ENCODE measurements at regions not wholly inside any gene's neighbourhood (a gene's known extent, or its start where the extent isn't known, plus 50 kb on each side); places are given as distances from the start of the nearest gene placed in this dataset.
"Not testable (repeated sequence)": the region's sequence is repeated elsewhere in the genome, so short reads cannot be mapped to it uniquely, and the experiment has no call there.

DNA sequence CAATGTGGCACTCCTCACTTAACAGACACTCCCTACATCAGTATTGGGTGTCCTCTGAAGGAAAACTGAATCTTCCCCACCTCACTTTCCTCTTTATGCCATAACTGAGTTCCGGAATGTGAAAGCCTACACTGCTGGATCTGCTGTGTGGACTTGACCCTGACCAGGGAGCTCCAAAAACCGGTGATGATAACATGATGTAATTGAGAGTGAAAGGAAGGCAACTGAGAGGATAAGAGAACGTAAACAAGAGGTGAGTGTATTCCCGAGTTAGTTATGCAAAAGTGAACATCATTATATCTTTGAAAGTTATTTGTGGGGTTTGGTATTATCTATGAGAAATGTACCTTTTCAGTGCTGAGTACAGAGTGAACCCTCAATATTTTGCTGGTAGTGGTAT, 1794.8 kb downstream of the MRPL39 start:
- no peak for DNase-seq

GRCh38 chr21:23811805-23812204, 1795.5 kb downstream of the MRPL39 start:
- no peak for DNase-seq

DNA sequence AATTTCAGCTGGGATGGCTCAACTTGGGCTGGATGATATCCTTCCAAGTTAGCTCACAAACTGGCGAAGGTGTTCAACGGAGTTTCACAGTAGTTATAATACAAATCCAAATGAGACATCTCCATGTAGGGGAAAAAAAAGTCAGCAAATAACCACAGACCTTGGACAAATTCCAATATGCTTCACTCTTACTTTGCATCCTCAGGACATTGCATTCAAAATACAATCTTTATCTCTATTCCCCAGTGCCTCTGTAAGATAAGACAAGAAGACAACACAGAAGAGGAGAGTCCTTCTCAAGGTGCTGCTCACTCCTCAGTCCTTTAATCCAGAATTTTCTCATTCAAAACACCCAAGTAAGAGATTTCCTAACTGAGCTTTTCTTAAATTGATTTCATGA, 1797.7 kb downstream of the MRPL39 start:
- no peak for DNase-seq

GRCh38 chr21:23806966-23807548, 1800.2 kb downstream of the MRPL39 start:
- not testable (repeated sequence) for DNase-seq

DNA sequence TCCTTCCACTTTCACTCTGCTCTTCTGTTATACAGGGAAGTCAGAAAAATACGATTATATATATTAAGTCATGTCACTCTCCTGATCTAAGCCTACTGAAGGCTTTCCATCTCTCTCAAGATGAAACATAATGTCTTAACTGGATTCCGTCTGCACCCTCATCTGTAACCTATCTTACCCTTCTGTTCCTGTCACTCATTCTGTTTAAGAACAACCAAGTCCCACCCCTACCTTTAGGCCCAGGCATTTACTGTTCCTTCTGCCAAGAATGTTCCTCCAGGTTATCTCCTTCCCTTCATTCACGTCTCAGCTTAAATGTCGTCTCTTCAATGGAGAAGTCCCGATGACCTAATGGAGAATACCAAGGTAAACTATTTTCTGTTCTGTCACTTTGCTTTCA, 1802.4 kb downstream of the MRPL39 start:
- DNase-seq, result no peak

DNA sequence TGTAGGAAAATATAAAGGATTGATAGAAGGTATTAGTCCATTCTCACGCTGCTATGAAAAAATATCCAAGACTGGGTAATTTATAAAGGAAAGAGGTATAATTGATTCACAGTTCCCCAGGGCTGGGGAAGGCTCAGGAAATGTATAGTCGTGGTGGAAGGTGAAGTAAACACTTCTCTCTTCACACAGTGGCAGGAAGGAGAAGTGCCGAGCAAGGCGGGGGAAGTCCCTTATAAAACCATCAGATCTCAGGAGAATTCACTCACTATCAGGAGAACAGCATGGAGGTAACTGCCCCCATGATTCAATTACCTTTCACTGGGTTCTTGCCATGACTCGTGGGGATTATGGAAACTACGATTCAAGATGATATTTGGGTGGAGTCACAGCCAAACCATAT, 1806.0 kb downstream of the MRPL39 start:
- no peak for DNase-seq

- no peak for DNase-seq
Measured at GRCh38 chr21:23799376-23799775, 1807.9 kb downstream of the MRPL39 start.

DNA sequence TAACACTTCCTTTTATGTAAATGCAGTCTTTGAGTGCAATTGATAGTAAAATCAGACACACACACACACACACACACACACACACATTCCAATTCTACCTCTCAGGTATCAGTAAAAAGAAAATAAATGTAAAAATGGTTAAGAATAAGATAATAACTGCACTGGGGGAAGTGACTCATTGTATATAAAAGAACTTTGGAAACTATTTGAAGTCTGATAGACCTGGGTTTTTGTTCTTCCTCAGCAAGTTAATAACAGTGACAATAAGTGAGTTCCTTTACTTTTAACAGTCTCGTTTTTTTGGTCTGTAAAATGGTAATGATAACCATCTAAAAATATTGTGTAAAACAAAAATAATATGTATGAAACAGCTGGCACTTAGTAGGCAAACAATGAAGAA, 1815.0 kb downstream of the MRPL39 start:
- DNase-seq, result no peak

GRCh38 chr21:23789864-23790263, 1817.4 kb downstream of the MRPL39 start:
- no peak for DNase-seq

DNA sequence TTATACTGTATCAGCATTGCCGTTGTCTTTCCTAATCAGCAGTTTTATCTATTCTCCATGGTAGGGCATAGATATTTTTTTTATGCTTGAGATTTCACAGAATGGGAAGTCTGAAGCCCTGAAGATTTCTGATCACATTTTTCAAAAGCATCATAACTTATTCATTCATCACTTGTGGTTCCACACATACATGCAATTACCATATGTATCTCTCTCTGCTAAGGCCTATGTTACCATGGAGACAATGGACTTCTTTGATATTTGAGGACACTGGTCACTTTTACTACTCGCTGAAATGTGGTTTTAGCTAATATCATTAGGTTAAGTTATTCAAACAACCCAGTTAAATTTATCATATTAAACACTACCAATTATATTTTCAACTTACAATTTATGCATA, 1827.0 kb downstream of the MRPL39 start:
- no peak for DNase-seq

DNA sequence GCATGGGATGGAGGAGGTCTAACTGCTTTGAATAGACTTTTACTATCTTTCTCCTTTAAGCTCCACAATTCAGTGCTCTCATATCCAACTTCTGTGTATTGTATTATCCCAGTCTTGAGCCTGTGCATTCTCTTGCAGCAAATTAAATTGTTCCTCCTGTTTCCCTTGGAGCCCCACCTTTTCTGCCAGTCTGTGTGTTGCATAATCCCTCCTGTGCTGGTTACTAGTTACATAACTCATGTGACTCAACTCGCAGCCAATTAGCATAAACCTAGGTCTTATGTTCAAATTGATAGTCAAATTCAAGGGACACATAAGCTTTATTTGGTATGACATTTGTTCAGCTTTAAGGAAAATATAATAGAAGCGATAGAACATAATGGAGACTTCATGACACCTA, 1863.5 kb downstream of the MRPL39 start:
- no peak for DNase-seq

- DNase-seq, result no peak
Measured at GRCh38 chr21:23740463-23740862, 1866.8 kb downstream of the MRPL39 start.

- DNase-seq, result no peak
Measured at GRCh38 chr21:23732776-23733175, 1874.5 kb downstream of the MRPL39 start.

- no peak for DNase-seq
Measured at GRCh38 chr21:23729331-23729730, 1878.0 kb downstream of the MRPL39 start.

DNA sequence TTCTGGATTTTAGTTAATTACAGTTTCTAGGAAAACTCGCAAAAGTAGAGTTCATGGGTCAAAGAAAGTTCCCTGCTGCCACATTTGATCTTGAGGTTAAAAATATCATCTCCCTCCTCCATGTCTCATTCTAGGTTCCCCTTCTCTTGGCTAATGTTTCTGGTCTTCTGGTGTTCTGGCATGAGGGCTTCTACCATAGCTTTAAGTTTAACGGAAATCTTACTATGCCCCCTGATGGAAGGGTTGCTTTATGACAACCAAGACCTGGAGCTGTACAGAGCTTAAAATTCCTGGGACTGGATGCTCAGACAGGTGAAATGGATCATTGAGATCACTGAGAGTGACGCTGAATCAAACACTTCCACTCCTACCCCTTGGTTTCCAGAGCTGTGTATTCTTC, 1881.7 kb downstream of the MRPL39 start:
- no peak for DNase-seq

DNA sequence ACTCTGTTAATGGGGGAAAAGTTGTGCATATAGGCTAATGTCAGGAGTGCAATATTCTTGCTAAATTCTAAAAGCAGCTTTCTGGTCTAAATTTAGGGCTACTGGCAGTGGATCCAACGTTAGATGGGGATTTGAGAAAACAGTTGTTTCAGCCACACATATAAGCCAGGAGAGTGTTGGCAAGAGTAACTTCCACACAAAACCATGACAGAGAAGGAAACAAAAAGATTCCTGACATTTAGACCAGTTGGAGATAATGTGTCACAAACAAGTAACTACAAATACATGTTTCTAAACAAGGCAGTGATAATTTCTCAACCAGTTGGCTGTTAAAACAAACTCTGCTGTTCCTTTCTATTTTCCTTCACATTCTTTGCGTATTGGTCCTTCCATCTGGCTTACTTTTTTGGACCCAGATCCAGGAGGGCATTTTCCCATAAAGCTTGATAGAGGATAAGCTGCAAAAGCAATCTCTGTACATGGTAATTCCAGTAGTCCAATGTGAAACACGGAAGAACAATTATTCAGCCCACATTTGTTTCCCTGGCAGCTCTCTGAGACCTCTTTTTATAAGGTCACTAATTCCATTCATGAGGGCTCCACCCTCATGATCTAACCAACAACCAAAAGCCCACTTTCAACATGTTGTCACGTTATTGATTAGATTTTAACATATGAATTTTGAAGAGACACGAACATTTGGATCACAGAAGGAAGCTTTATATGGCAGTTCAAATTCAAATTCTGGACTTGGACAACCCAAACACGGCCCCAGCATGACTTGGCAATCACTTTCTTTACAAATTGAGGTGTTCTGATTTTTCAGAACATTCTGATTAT, 1888.6 kb downstream of the MRPL39 start:
- DNase-seq, result no peak

DNA sequence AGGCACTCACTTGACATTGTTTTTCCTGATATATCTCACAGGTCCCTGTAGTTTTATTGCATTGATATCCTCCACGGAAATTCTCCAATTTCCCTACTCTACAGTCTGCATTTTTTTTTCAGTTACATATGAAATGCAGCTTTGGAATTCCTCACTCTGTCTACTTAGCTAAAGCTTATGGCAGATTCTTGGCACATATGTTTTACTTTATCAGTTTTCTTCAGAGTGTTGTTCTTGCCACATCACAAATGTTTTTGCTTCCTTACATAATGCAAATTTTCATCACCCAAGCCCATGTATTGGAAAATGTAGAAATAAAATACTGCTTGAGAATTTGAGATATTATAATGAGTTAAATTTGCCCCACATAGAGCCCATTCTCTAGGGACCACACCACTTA, 1895.1 kb downstream of the MRPL39 start:
- no peak for DNase-seq

DNA sequence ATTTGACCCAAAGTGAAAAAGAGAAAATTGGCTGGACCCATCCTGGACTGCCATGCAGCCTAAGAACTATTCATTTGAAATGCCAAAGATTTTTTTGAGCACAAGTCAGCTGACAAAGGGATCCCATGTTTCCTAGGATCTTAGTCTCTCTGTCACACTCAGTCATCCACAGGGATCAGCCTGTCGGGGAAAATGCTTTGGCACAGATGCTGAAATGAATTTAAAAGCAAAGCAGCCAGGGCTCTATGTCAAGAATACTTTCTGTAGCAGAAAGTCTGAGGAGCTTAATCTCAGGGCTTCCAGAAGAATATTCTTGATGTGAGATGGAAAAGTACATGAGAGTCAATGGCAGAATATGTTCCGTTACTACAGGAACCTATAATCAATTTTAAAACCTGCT, 1900.8 kb downstream of the MRPL39 start:
- no peak for DNase-seq

GRCh38 chr21:23699402-23699801, 1907.9 kb downstream of the MRPL39 start:
- no peak for DNase-seq

DNA sequence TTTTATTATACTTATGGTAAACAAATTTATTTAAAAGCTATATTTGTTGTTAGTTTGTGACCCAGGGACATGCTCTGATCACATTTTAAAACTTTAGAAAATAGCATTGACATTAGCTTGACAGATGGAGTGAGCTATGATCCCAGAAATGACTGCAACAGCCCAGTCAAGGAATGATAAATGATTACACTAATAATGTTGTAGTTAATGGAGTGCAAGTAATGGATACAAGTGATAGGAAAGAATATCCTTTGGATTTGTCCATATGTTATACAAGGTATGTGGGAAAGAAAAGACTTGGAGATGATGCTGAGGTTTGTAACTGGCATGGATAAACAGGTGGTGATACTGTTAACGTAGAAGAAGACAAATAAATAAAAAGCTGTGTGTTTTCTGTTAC, 1908.7 kb downstream of the MRPL39 start:
- DNase-seq, result no peak

- no peak for DNase-seq
Measured at GRCh38 chr21:23695443-23695842, 1911.8 kb downstream of the MRPL39 start.

DNA sequence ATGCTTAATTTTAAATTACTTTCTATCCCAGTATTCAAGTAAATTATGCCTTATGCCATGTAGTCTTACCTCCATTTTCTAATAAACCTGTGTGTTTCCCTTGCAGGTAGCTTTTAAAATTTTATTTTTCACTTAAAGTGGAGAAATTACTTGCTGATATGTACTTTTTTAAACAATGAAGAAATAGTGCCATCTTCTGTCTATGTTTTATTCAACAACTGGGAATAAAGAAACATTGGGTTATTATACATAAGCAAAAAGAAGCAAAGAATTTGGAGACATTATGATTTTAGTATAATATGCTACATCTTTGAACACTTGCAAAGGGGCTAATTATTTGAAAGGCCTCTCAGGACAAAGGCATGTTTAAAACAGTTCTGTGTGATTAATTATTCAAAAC, 1912.9 kb downstream of the MRPL39 start:
- DNase-seq, result no peak

DNA sequence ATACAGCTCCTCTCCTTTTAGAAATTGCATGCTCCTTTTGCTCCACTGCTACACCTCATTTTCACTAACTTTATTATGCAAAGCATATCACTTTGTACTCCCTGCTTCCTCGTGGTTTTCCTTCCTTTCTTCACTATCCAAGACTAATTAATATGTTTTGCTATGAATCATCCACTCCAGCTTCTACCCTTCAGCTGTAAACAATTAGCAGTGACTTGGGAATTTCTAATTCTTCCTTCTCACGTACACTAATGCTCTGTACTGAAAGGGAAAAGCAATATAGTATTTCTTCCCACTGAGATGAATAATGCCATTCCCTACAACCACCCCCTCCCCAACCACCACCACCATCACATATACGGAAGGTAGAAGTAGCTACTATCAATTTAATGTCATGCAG, 1917.0 kb downstream of the MRPL39 start:
- no peak for DNase-seq

GRCh38 chr21:23686737-23687523, 1920.4 kb downstream of the MRPL39 start:
- no peak for DNase-seq

All from HCEC 1CT (cell line).